NT2/D1 (cell line): ENCODE measurements at regions not wholly inside any gene's neighbourhood (a gene's known extent, or its start where the extent isn't known, plus 50 kb on each side); places are given as distances from the start of the nearest gene placed in this dataset.

ENCODE experiments used
- DNase-seq: peaks from one replicate; pipeline ENCODE4 v3.0.0-alpha.2; 2011; ENCODE audit warnings: low read depth, low spot score
- H3K27me3 ChIP-seq: 2 replicates; pipeline ENCODE4 v1.6.0; 2011; ENCODE audit warnings: mild to moderate bottlenecking; ENCODE audit not compliant: insufficient read length, insufficient read depth
- H3K36me3 ChIP-seq: 2 replicates; pipeline ENCODE4 v1.6.1; 2011; ENCODE audit warnings: mild to moderate bottlenecking, low read length, mixed read lengths; ENCODE audit not compliant: insufficient read depth, insufficient read length
- H3K4me1 ChIP-seq: 2 replicates; pipeline ENCODE4 v1.5.1; 2011; ENCODE audit not compliant: insufficient read depth, insufficient read length
- H3K4me3 ChIP-seq: 2 replicates; pipeline ENCODE4 v1.5.1; 2011; ENCODE audit warnings: low read depth; ENCODE audit not compliant: insufficient read length
- H3K9ac ChIP-seq: 2 replicates; pipeline ENCODE4 v1.6.0; 2011; ENCODE audit warnings: low read depth; ENCODE audit not compliant: insufficient read length
- H3K9me3 ChIP-seq: 2 replicates; pipeline ENCODE4 v1.5.1; 2011; ENCODE audit warnings: mild to moderate bottlenecking, low read length; ENCODE audit not compliant: insufficient read depth
- SUZ12 ChIP-seq: IDR thresholded peaks from 2 replicates; pipeline ENCODE4 v1.6.1; 2011; ENCODE audit not compliant: insufficient read length, insufficient read depth; ENCODE audit errors: extremely low read depth
- YY1 ChIP-seq: IDR thresholded peaks from 2 replicates; pipeline ENCODE4 v1.6.1; 2011; ENCODE audit not compliant: insufficient read length, insufficient read depth
- ZNF274 ChIP-seq: IDR thresholded peaks from 2 replicates; pipeline ENCODE4 v1.6.1; 2011; ENCODE audit warnings: mild to moderate bottlenecking, low read depth, low read length

- TF ChIP-seq YY1, result no peak
- no peak for TF ChIP-seq SUZ12
- TF ChIP-seq ZNF274, result no peak
- 0 out of 2 replicates have a peak, but pooled peaks cover under 1% of the 10 kb centered on the region for H3K9me3 ChIP-seq
- no peak overlapping the region for H3K9ac ChIP-seq
- no peak for DNase-seq
- no peaks in the 10 kb centered on the region for H3K36me3 ChIP-seq
- H3K27me3 ChIP-seq, result no peaks in the 10 kb centered on the region
- H3K4me1 ChIP-seq, result no peaks in the 10 kb centered on the region
- no peak overlapping the region for H3K4me3 ChIP-seq
Measured at GRCh38 chr16:65413861-65414260, 292.0 kb upstream of the CDH11 start.

GRCh38 chr16:65410801-65411200 lies 288.9 kb upstream of the CDH11 start:
- no peak for DNase-seq
- TF ChIP-seq ZNF274, result no peak
- no peak for TF ChIP-seq SUZ12
- H3K36me3 ChIP-seq, result no peaks in the 10 kb centered on the region
- no peak overlapping the region for H3K4me3 ChIP-seq
- H3K4me1 ChIP-seq, result no peaks in the 10 kb centered on the region
- H3K9ac ChIP-seq, result no peak overlapping the region
- H3K27me3 ChIP-seq, result no peaks in the 10 kb centered on the region
- no peaks in the 10 kb centered on the region for H3K9me3 ChIP-seq

DNA sequence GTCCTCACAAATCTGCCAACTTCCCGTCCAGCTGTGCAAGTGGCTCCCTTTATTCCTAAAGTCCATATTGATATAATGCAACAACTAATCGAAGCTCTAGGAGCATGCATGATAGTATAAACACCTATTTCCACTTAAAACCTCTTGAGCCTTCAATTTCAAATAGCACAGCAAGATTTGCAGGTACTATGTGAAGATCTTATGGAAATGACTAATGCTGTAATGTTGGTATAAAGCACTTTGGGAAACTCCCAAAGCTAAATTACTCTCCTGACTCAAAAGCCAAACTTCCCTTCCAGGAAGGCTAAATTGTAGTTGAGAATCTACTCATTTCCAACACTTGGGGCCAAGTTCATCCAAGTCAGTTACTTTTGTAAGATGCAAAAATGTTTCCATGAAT lies 287.6 kb upstream of the CDH11 start:
- Histone ChIP-seq H3K9ac (no peak overlapping the region), H3K9me3 (no peaks in the 10 kb centered on the region), H3K4me3 (no peak overlapping the region), H3K27me3 (no peaks in the 10 kb centered on the region), H3K36me3 (no peaks in the 10 kb centered on the region), H3K4me1 (no peaks in the 10 kb centered on the region)
- no peak for DNase-seq
- no peak for TF ChIP-seq SUZ12
- TF ChIP-seq ZNF274, result no peak
- TF ChIP-seq YY1, result no peak

DNA sequence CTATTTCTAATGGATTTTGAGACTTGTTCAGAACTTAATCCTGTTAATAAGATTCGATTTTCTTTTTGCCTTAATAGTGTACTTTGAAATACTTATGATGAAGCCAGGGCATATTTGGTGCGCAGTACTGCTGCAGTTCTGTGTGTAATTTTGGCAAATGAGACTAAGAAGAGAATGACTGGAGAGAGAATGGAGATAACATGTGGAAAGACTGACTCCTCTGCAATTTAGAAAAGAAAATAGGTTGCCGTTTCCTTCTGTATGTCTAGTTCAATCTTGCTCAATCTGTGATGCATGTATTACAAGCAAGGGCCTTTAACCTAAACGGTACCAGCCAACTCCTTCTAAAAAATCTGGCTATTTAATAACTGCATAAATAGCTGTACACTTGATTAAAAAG lies 285.1 kb upstream of the CDH11 start:
- TF ChIP-seq ZNF274 (no peak), YY1 (no peak), SUZ12 (no peak)
- DNase-seq, result no peak
- Histone ChIP-seq H3K27me3 (no peaks in the 10 kb centered on the region), H3K9ac (no peak overlapping the region), H3K9me3 (no peaks in the 10 kb centered on the region), H3K36me3 (no peaks in the 10 kb centered on the region), H3K4me3 (no peak overlapping the region), H3K4me1 (no peaks in the 10 kb centered on the region)

GRCh38 chr16:65406116-65406515 lies 284.3 kb upstream of the CDH11 start:
- no peaks in the 10 kb centered on the region for H3K4me1 ChIP-seq
- DNase-seq, result no peak
- H3K4me3 ChIP-seq, result no peak overlapping the region
- no peak for TF ChIP-seq ZNF274
- no peak for TF ChIP-seq YY1
- no peak for TF ChIP-seq SUZ12
- no peaks in the 10 kb centered on the region for H3K27me3 ChIP-seq
- no peak overlapping the region for H3K9ac ChIP-seq
- H3K36me3 ChIP-seq, result no peaks in the 10 kb centered on the region
- H3K9me3 ChIP-seq, result no peaks in the 10 kb centered on the region

GRCh38 chr16:65394281-65394680 lies 272.4 kb upstream of the CDH11 start:
- DNase-seq, result no peak
- Histone ChIP-seq H3K9ac (no peak overlapping the region), H3K4me1 (no peaks in the 10 kb centered on the region), H3K27me3 (no peaks in the 10 kb centered on the region), H3K36me3 (no peaks in the 10 kb centered on the region), H3K4me3 (no peak overlapping the region), H3K9me3 (0 out of 2 replicates have a peak, but pooled peaks cover 2% of the 10 kb centered on the region)
- TF ChIP-seq YY1 (no peak), SUZ12 (no peak), ZNF274 (no peak)

DNA sequence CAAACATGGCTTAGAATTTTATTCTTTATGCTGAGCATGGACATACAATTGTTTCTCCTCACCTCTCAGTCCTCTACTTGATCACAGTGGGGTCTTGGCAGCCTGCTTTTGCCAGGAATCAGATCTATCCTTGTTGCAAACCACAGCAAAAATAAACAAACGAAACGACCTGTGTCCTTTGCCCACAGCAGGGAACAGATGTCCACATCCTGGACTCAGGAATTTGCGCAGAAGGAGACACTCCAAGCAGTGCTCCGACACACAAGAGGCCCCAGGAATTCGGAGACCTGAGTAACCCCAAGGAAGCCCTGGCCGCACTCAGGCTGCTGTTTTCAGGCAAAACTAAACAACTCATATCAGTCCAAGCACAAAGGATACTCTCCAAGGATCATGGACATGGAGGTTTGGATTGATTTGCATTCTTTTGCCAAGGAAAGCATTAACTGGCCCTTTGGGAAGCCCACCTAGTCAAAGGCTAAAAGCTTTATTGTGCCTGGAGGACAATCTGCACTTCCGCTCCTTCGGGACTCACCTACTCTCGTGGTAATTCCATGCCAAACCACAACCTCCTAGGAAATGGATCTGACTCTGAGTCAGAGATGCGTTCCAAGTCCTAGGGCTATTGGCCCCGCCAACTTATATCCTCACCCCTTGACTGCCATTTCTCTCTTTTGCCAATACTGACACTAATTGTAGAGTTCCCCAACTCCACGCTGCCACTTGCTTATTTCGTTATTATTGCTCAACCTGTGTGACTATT lies 271.1 kb upstream of the CDH11 start:
- Histone ChIP-seq H3K9me3 (peaks cover 12% of the 10 kb centered on the region; the same call in 1 of the 2 replicates), H3K4me3 (no peak overlapping the region), H3K36me3 (no peaks in the 10 kb centered on the region), H3K27me3 (no peaks in the 10 kb centered on the region), H3K9ac (no peak overlapping the region), H3K4me1 (no peaks in the 10 kb centered on the region)
- DNase-seq, result no peak
- TF ChIP-seq ZNF274 (no peak), YY1 (no peak), SUZ12 (no peak)
